Upper lobe of left lung (tissue), 4 donors: ENCODE measurements at regions not wholly inside any gene's neighbourhood (a gene's known extent, or its start where the extent isn't known, plus 50 kb on each side); places are given as distances from the start of the nearest gene placed in this dataset.
"Not testable (repeated sequence)": the region's sequence is repeated elsewhere in the genome, so short reads cannot be mapped to it uniquely, and the experiment has no call there.

Experiments used
- CTCF ChIP-seq, 6 experiments: fragments of 450-650 bp in 4 of 6; fragments of 200-600 bp in 2 of 6; sonication (generic) in 2 of 6; IDR thresholded peaks; one replicate each; pipeline ENCODE4 v1.5.1; 2016 to 2019; ENCODE audit warnings: antibody characterized with exemption in 6 of 6
- POLR2AphosphoS5 ChIP-seq, 2 donors: sonication (generic); formaldehyde crosslinking; IDR thresholded peaks; one replicate each; pipeline ENCODE4 v1.5.1; 2017; ENCODE audit warnings: antibody characterized with exemption in 2 of 2

GRCh38 chr14:87733115-87733514 is 259.9 kb downstream of the GALC start:
- not testable (repeated sequence) for TF ChIP-seq CTCF, POLR2AphosphoS5 (IDR thresholded peaks at IDR 0.05)
